Heart left ventricle (tissue), 13 donors: ENCODE measurements at regions not wholly inside any gene's neighbourhood (a gene's known extent, or its start where the extent isn't known, plus 50 kb on each side); places are given as distances from the start of the nearest gene placed in this dataset.

ENCODE experiments used
- CTCF ChIP-seq, 12 donors: fragments of 200-600 bp; sonication (generic) in 4 of 12; IDR thresholded peaks; one replicate each; pipeline versions ENCODE4 v1.5.0 to v1.8.0; 2018 to 2022; ENCODE audit warnings: antibody characterized with exemption in 12 of 12, mild to moderate bottlenecking in 5 of 12
- POLR2A ChIP-seq, 2 donors: fragments of 450-650 bp; IDR thresholded peaks; one replicate each; pipeline ENCODE4 v1.6.1; 2017; ENCODE audit warnings: antibody characterized with exemption in 2 of 2, mild to moderate bottlenecking in 2 of 2, moderate library complexity in 2 of 2
- donor health status: ischemic (EF 13 %, LVEDD 7.1; RV severe dilation, severe dysfunction).
- donor health status: DM: no; HTN: yes; CAD: no.
- donor health status: DM: no; HTN: no; CAD: no.
- donor health status: ischemic (EF 25% LVEDD 6.9; RV normal size, moderate dysfunction).
- donor health status: ischemic (EF 25% LVEDD 5.7; RV mildly dilated, moderate dysfunction).
- donor health status: ischemic (EF 35%, LVEDD 5.7; RV mildly dilated, moderate dysfunction).
- donor health status: nonischemic (EF 11% LVEDD 7.7; RV severe dilation, severe dysfunction).
- donor health status: DM: yes; HTN: yes; CAD: no.
- donor health status: PGD.
- donor health status: ischemic (EF 29% LVEDD 5.4; RV normal size, mild dysfunction).
- donor health status: nonischemic (EF 23%, LVEDD 6.1; RV moderate dilation, normal function).

GRCh38 chr16:59154295-59154694 is 420.2 kb upstream of the GOT2 start:
- TF ChIP-seq CTCF (IDR thresholded peaks at IDR 0.05) (no peak), POLR2A (IDR thresholded peaks at IDR 0.05) (no peak)
